Endothelial cell (in vitro differentiated cells): ENCODE measurements at regions not wholly inside any gene's neighbourhood (a gene's known extent, or its start where the extent isn't known, plus 50 kb on each side); places are given as distances from the start of the nearest gene placed in this dataset.
A peak's percentile ranks its signal among the peaks of the same experiment; 100 is the strongest.

ENCODE experiments used
- DNase-seq: peaks from one replicate; pipeline ENCODE4 v3.0.0; 2021; ENCODE audit warnings: low spot score
- H3K27ac Mint-ChIP-seq: one replicate; pipeline ENCODE4 v1.8.0; 2021; ENCODE audit warnings: mixed read lengths, inconsistent platforms; ENCODE audit not compliant: unreplicated experiment
- H3K27me3 Mint-ChIP-seq: one replicate; pipeline ENCODE4 v1.8.0; 2021; ENCODE audit warnings: mild to moderate bottlenecking, moderate library complexity, mixed read lengths, inconsistent platforms; ENCODE audit not compliant: unreplicated experiment
- H3K36me3 Mint-ChIP-seq: one replicate; pipeline ENCODE4 v1.8.0; 2021; ENCODE audit warnings: mild to moderate bottlenecking, low read depth, mixed read lengths, inconsistent platforms; ENCODE audit not compliant: unreplicated experiment
- H3K4me1 Mint-ChIP-seq: one replicate; pipeline ENCODE4 v1.8.0; 2021; ENCODE audit warnings: mild to moderate bottlenecking, mixed read lengths, inconsistent platforms; ENCODE audit not compliant: unreplicated experiment
- H3K4me3 Mint-ChIP-seq: one replicate; pipeline ENCODE4 v1.8.0; 2021; ENCODE audit warnings: mild to moderate bottlenecking, mixed read lengths, inconsistent platforms; ENCODE audit not compliant: unreplicated experiment
- H3K9me3 Mint-ChIP-seq: one replicate; pipeline ENCODE4 v1.8.0; 2021; ENCODE audit warnings: mixed read lengths, inconsistent platforms; ENCODE audit not compliant: unreplicated experiment
- TF ChIP-seq, protein P1 (sequence below): fragments of 200-600 bp; sonication (generic); IDR thresholded peaks from one replicate; pipeline ENCODE4 v1.5.0; 2021; ENCODE audit warnings: antibody characterized with exemption; ENCODE audit not compliant: unreplicated experiment

DNA sequence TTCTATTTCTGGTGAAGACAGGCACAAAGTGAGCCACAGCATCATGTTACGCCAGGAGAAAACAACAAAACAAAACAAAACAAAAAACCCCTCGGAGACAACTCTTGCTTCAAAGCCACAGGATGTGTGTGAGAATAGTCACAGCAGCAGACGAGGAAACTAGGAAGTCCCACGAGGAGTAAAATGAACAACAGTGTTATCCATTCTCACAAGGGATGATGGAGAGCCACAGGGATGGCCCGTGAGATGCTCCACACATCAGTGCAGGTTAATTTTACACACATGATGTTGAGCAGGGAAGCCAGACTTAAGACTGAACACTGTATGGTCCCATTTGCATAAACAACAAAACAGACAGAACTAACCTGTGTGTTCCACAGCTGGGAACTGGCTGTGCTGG, 128.5 kb upstream of the TMEM18 start:
- no peak overlapping the region for H3K4me3 Mint-ChIP-seq
- no peaks in the 10 kb centered on the region for H3K9me3 Mint-ChIP-seq
- H3K27me3 Mint-ChIP-seq, result no peaks in the 10 kb centered on the region
- no peak overlapping the region for H3K27ac Mint-ChIP-seq
- DNase-seq, result no peak
- H3K36me3 Mint-ChIP-seq, result no peaks in the 10 kb centered on the region
- TF ChIP-seq, protein P1, sequence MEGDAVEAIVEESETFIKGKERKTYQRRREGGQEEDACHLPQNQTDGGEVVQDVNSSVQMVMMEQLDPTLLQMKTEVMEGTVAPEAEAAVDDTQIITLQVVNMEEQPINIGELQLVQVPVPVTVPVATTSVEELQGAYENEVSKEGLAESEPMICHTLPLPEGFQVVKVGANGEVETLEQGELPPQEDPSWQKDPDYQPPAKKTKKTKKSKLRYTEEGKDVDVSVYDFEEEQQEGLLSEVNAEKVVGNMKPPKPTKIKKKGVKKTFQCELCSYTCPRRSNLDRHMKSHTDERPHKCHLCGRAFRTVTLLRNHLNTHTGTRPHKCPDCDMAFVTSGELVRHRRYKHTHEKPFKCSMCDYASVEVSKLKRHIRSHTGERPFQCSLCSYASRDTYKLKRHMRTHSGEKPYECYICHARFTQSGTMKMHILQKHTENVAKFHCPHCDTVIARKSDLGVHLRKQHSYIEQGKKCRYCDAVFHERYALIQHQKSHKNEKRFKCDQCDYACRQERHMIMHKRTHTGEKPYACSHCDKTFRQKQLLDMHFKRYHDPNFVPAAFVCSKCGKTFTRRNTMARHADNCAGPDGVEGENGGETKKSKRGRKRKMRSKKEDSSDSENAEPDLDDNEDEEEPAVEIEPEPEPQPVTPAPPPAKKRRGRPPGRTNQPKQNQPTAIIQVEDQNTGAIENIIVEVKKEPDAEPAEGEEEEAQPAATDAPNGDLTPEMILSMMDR, result no peak
- no peaks in the 10 kb centered on the region for H3K4me1 Mint-ChIP-seq

DNA sequence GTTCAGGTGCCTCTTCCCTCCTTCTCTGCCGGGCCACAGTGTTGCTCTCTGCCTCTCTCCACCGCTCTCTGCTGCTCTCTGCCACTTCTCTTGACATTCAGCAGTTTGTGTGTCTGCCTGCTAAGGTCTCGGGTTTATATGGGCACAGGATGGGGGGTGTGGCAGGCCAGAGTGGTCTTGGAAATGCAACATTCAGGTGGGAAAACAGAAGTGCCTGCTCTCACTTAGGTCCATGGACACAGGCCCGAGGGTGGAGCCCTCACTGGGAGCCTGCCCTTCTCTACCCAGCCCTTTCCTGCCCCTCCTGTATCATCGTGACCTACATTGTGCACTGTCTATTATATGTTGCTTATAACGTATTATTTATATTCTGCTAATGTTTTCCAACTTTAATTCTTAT, 120.8 kb upstream of the TMEM18 start:
- no peaks in the 10 kb centered on the region for H3K27me3 Mint-ChIP-seq
- TF ChIP-seq, protein P1, result no peak
- H3K4me1 Mint-ChIP-seq, result no peaks in the 10 kb centered on the region
- no peak overlapping the region for H3K27ac Mint-ChIP-seq
- no peak for DNase-seq
- H3K36me3 Mint-ChIP-seq, result peaks cover 3% of the 10 kb centered on the region
- H3K4me3 Mint-ChIP-seq, result no peak overlapping the region
- no peaks in the 10 kb centered on the region for H3K9me3 Mint-ChIP-seq

GRCh38 chr2:797556-797955, 120.3 kb upstream of the TMEM18 start:
- no peak for DNase-seq
- Mint-ChIP-seq H3K27me3 (no peaks in the 10 kb centered on the region), H3K4me3 (no peak overlapping the region), H3K27ac (no peak overlapping the region), H3K36me3 (peaks cover 3% of the 10 kb centered on the region), H3K4me1 (no peaks in the 10 kb centered on the region), H3K9me3 (no peaks in the 10 kb centered on the region)
- TF ChIP-seq, protein P1, result no peak

DNA sequence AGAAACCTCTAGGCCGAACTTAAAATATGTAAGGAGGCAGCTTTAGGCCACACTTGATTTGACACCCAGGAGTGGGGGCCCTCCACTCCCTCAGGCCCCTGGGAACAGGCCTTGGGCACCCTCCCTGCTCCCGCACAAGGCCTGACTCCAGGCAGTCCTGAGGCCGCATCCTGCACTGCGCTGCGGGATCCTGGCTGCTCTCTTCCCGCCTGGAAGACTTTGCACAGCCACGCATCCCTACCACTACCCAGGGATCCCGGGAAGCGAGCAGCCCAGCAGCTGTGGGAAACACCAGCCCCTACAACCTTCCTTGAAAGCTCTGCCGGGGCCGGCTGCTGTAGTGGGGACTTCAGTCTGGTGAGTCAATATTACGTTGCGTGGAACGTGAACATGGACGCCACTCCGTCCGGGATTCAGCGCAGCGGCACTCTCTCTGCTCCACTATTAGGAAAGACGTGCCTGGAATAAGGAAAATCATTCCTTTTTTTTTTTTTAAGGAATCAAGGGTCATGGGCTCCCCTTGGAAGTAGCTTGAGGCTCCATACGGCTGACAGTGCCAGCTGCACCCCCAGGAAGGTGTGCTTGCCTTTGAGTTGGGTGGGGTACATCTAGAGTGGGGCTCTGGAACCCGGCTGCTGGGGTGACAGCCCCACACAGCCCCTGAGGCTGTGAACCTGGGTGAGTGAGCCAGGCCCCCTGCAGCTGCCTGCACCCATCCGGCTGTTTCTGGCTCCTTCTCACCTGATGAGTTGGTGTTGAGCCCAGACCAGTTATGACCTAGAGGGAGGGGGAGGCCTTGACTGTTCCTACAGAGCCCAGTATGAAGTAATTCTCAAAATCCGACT, 119.2 kb upstream of the TMEM18 start:
- no peak for DNase-seq
- TF ChIP-seq, protein P1, result no peak
- Mint-ChIP-seq H3K27ac (no peak overlapping the region), H3K9me3 (no peaks in the 10 kb centered on the region), H3K36me3 (peaks cover 7% of the 10 kb centered on the region), H3K27me3 (no peaks in the 10 kb centered on the region), H3K4me3 (no peak overlapping the region), H3K4me1 (no peaks in the 10 kb centered on the region)

GRCh38 chr2:795531-796041, 118.4 kb upstream of the TMEM18 start:
- H3K4me1 Mint-ChIP-seq, result no peaks in the 10 kb centered on the region
- DNase-seq, result no peak
- TF ChIP-seq, protein P1, result no peak
- H3K36me3 Mint-ChIP-seq, result peaks cover 7% of the 10 kb centered on the region
- H3K9me3 Mint-ChIP-seq, result no peaks in the 10 kb centered on the region
- H3K27ac Mint-ChIP-seq, result no peak overlapping the region
- H3K4me3 Mint-ChIP-seq, result peak overlapping the region; percentile 42
- no peaks in the 10 kb centered on the region for H3K27me3 Mint-ChIP-seq
